NCI-H2227 (cell line): ENCODE measurements at regions not wholly inside any gene's neighbourhood (a gene's known extent, or its start where the extent isn't known, plus 50 kb on each side); places are given as distances from the start of the nearest gene placed in this dataset.

Experiments used
- DNase-seq: peaks from one replicate; lab custom pipeline; 2025; ENCODE audit not compliant: unreplicated experiment; lab: John Stamatoyannopoulos, UW

DNA sequence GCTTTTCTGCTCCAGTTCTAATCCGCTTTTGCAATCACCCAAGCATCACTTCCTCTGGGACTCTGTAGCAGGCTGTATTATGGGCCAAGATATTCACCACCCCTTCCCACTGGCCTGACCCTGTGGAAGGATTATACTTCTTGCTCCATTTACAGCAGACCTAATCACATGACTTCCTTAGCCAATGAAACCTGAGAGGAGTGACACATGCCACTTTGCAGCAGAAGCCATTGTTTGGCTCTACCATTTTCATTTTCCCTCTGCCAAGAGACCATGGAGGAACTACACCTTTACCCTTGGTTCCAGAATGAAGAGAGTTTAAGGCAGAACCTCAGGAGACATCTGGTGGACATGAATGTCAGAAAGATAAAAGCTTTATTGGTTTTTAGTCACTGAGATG is 134.9 kb upstream of the HSD17B12 start:
- DNase-seq = no peak

- no peak for DNase-seq
These were observed 133.7 kb upstream of the HSD17B12 start for GRCh38 chr11:43546561-43547429.

- DNase-seq = peak; percentile 47
These were observed 133.1 kb upstream of the HSD17B12 start for GRCh38 chr11:43547430-43547831.

DNA sequence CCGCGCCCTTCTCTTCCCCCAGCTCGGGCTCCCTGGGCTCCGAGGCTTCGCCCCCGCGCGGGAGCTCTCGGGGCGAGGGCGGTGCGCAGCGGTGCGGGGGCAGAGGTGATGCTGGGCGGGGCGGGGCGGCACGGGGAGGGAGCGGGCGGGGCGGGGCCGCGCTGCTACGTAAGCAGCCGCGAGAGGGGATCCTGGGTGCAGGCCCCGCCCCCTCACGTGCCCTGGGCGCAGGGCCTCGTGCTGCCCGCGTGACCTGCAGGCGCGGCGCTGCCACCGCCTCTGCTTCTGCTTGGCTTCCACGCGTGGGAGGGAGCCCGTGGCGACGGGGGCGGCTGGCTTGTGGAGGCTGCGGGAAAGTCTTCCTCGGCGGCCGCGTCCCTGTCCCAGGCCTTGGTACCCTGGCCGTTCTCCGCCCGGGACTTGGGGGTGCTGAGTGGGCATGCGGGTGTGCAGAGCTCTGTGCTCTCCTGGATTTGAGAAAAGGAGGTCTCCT is 132.6 kb upstream of the HSD17B12 start:
- peak; percentile 79 for DNase-seq

- no peak for DNase-seq
These were observed 131.6 kb upstream of the HSD17B12 start for GRCh38 chr11:43548916-43549315.

GRCh38 chr11:43549624-43550023 is 130.9 kb upstream of the HSD17B12 start:
- no peak for DNase-seq

- no peak for DNase-seq
These were observed 129.8 kb upstream of the HSD17B12 start for GRCh38 chr11:43550714-43551113.

- no peak for DNase-seq
These were observed 126.4 kb upstream of the HSD17B12 start for GRCh38 chr11:43554148-43554473.

DNA sequence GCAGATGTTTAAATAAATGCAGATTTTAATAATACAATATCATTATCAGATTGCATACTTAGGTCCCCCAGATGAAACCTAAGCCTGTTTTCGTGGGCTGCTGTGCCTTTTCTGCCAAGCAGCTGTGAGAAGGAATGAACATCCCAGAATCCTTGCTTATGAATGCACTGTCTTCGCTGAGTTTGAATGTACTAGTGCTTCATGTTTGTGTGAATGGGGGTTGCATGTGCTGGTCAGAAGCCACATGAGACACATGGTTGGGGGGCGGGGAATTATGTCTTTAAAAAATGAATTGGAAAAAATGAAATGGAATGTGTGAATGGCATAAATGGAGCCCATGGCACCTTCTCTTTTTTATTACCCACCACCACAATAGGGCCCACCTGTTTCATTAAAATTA is 125.4 kb upstream of the HSD17B12 start:
- peak; percentile 37 for DNase-seq

- peak; percentile 81 for DNase-seq
These were observed 124.5 kb upstream of the HSD17B12 start for GRCh38 chr11:43555816-43556611.

DNA sequence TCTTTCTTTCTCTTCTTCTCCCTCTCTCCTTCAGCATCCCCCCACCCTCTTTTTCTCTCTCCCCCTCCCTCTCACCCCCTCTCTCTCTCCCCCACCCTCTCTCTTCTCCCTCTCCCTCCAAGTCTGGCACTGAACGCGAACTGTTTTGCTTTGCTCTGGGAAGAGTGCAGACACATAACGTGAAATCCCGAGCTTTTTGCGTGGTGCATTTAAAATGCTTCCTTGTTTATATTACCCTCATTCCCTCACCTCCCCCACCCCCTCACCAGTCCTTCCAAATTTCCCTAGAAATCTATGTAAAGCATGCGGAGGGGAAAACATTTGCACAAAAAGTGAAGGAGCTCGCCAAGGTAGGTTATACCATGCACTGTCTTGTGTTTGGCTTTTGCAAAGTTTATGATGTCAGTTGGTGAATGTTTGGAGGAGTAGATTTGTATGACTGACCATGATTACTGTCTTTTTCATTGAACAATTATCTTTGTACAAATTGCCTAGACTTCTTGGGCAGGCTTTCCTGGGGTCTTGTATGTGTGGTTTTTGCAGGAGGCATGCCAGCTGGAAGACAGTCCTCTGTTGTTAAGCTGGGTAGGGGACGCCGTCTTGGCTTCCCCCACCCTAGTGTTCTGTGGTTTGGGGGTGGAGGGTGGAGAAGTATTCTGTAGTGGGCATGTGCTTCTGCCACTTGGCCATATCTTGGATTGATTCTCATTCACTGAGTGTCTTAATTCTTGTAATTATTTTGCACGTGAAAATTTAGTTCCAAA is 123.7 kb upstream of the HSD17B12 start:
- no peak for DNase-seq

DNA sequence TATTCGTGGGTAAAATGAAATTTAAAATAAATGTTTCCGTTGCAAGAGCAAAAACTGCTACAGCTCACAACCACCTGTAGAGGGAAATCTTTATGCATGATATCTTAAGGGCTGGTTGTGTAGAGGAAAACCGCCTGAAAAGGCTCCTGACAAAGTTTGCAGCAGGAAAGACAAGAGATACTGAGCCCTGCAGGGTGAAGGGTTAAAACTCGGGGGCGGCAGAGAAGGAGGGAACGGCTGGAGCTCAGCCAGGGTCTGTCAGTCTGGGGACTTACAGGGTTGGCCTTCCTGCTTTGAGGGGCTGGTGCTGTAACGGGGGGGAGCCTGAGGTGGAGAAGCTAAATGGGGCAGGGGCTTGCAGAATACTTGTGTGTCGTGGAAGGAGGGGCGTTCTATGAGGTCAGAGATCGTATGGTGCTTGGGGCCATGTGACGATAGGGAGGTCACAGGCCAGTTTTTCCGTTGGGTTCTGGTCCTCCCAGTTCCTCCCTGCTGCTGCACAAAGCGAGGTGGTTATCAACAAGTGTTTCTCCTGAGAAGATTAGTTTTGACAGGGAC is 122.9 kb upstream of the HSD17B12 start:
- peak; percentile 24 for DNase-seq

DNA sequence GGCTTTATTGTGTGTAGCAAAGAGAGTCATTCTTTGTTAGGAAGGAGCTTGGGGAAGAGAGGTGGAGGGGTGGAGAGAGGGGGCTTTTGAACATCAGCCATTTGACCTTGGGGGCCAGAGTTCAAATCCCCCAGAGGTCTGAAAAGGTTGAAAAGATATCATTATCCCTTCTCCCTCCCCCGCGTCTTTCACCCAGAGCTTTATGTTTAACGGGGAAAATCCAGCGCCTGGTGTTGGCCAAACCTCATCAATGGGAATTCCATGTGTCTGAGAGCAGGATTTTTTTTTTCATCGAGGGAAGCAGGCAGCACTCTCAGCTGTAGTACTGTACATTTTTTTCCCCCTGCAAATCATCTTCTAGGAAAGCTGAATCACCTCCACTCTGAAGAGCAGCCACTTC is 122.4 kb upstream of the HSD17B12 start:
- no peak for DNase-seq

GRCh38 chr11:43558556-43559127 is 121.9 kb upstream of the HSD17B12 start:
- DNase-seq = no peak

GRCh38 chr11:43561832-43562231 is 118.7 kb upstream of the HSD17B12 start:
- DNase-seq = no peak

GRCh38 chr11:43567396-43567975 is 113.1 kb upstream of the HSD17B12 start:
- DNase-seq = peak; percentile 71

GRCh38 chr11:43573233-43573632 is 107.3 kb upstream of the HSD17B12 start:
- DNase-seq = peak; percentile 67

GRCh38 chr11:43573873-43574272 is 106.7 kb upstream of the HSD17B12 start:
- no peak for DNase-seq

DNA sequence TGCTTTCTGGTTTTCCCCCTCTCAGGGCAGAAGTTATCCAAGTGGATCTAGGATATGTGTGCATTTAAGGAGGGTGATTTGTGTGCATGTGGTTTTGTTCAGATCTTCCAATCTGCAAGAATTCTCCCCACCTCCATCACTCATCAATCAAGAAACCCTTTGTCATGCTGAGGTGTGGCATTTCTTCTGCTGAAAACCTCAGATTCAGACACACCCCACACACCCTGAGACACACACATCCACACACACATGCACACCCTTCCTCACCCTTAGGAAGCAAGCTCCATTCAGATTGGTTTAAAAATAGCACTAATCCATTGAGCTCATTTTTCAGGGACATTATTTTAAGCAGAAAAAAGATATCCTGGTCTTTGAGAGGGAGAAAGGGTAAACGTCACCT is 106.1 kb upstream of the HSD17B12 start:
- DNase-seq = no peak
